K562 (cell line): ENCODE measurements at regions not wholly inside any gene's neighbourhood (a gene's known extent, or its start where the extent isn't known, plus 50 kb on each side); places are given as distances from the start of the nearest gene placed in this dataset.

Experiments
- ATAC-seq: fragments of 200-7000 bp; cut with Tn5 transposase; 3 replicates; pipeline ENCODE4 v1.9.1; 2020; ENCODE audit warnings: moderate library complexity
- BruUV-seq: library from RNA; stranded (reverse); fragments of 400-500 nt; replicated peaks from 2 replicates; lab custom pipeline; 2021; lab: Mats Ljungman, UMichigan
- CTCF ChIA-PET: fragments of 300-600 bp; formaldehyde crosslinking; extraction: SDS; loops from one replicate; lab custom pipeline; 2021; ENCODE audit warnings: low intra/inter-chr PET ratio; lab: Yijun Ruan, JAX
- POLR2A ChIA-PET: fragments of 300-600, 350-650 bp; sonication (Branson Sonifier 250); formaldehyde crosslinking; extraction: SDS; loops from one replicate; lab custom pipeline; 2021; ENCODE audit warnings: antibody characterized with exemption, inconsistent platforms; lab: Yijun Ruan, JAX
- DNase-seq, 4 experiments: peaks; one replicate each; pipeline versions ENCODE4 v3.0.0 to v3.0.0-alpha.2; 2011 to 2018; ENCODE audit warnings: low spot score in 3 of 4, mixed read lengths in 3 of 4; ENCODE audit errors: extremely low read depth in 1 of 4
- FAIRE-seq: peaks from 2 replicates; lab custom pipeline; 2011; peaks lifted over from hg19 to GRCh38; lab: Jason Lieb, UNC
- H2AFZ ChIP-seq: 2 replicates; pipeline ENCODE4 v1.6.0; 2011; ENCODE audit warnings: low read depth, low read length, control low read depth, inconsistent platforms
- H3K27ac ChIP-seq: fragments of 200-600 bp; 3 replicates; pipeline ENCODE4 v1.8.0; 2011; ENCODE audit warnings: low read depth, mild to moderate bottlenecking, control low read depth, inconsistent platforms, low read length, moderate library complexity, mixed read lengths; ENCODE audit errors: extremely low read depth
- H3K27me3 ChIP-seq, 2 experiments: fragments of 300-600 bp in 1 of 2; 2 replicates in 1 of 2; 3 replicates in 1 of 2; pipeline versions ENCODE4 v1.6.0 to v1.8.0; 2011; ENCODE audit warnings: inconsistent platforms in 2 of 2, low read length in 2 of 2, mild to moderate bottlenecking in 1 of 2, mixed read lengths in 1 of 2, moderate library complexity in 1 of 2; ENCODE audit not compliant: control insufficient read depth in 2 of 2, insufficient read depth in 2 of 2
- H3K36me3 ChIP-seq: fragments of 300-600 bp; 3 replicates; pipeline ENCODE4 v1.8.0; 2011; ENCODE audit warnings: mild to moderate bottlenecking, low read length, inconsistent platforms; ENCODE audit not compliant: control insufficient read depth, insufficient read depth
- H3K4me1 ChIP-seq, 2 experiments: fragments of 200-600 bp in 1 of 2; replicated peaks in 1 of 2; 2 replicates in 1 of 2; 3 replicates in 1 of 2; pipeline versions ENCODE4 v1.5.1 to v1.8.0; 2011; ENCODE audit warnings: inconsistent platforms in 2 of 2, low read length in 2 of 2, mild to moderate bottlenecking in 1 of 2, mixed read lengths in 1 of 2, moderate library complexity in 1 of 2; ENCODE audit not compliant: control insufficient read depth in 2 of 2, insufficient read depth in 2 of 2
- H3K4me2 ChIP-seq: 2 replicates; pipeline ENCODE4 v1.6.1; 2011; ENCODE audit warnings: low read length, control low read depth, inconsistent platforms, mixed read lengths; ENCODE audit not compliant: insufficient read depth
- H3K4me3 ChIP-seq: fragments of 200-600 bp; sonication (generic), shearing (Covaris generic); 2 replicates; pipeline ENCODE4 v1.5.1; 2016; ENCODE audit warnings: control low read depth, inconsistent platforms
- H3K79me2 ChIP-seq: fragments of 200-600 bp; 3 replicates; pipeline ENCODE4 v1.8.0; 2011; ENCODE audit warnings: low read length, inconsistent platforms; ENCODE audit not compliant: control insufficient read depth, insufficient read depth
- H3K9ac ChIP-seq, 2 experiments: 2 replicates each; pipeline versions ENCODE4 v1.6.0 to v1.6.1; 2011; ENCODE audit warnings: low read depth in 2 of 2, low read length in 2 of 2, control low read depth in 1 of 2, inconsistent platforms in 1 of 2, mild to moderate bottlenecking in 1 of 2, mixed read lengths in 1 of 2; ENCODE audit not compliant: insufficient read depth in 1 of 2
- H3K9me1 ChIP-seq: one replicate; pipeline ENCODE4 v1.6.0; 2011; ENCODE audit warnings: inconsistent platforms, mild to moderate bottlenecking, low read length, moderate library complexity; ENCODE audit not compliant: control insufficient read depth, insufficient read depth
- H3K9me3 ChIP-seq: replicated peaks from 2 replicates; pipeline ENCODE4 v1.5.1; 2011; ENCODE audit warnings: low read depth, low read length, inconsistent platforms; ENCODE audit not compliant: control insufficient read depth, insufficient read depth
- H4K20me1 ChIP-seq: replicated peaks from 2 replicates; pipeline ENCODE4 v1.6.1; 2011; ENCODE audit warnings: low read length, inconsistent platforms, mixed read lengths; ENCODE audit not compliant: control insufficient read depth, insufficient read depth
- SAFB ChIP-seq: fragments of 200-400 bp; formaldehyde crosslinking; IDR thresholded peaks from 2 replicates; pipeline ENCODE4 v1.6.1; 2017; ENCODE audit warnings: low read depth, low read length, borderline replicate concordance
- SMAD3 ChIP-seq: fragments of 450-650 bp; formaldehyde crosslinking; conservative IDR thresholded peaks from 2 replicates; pipeline ENCODE4 v1.4.0; 2020; ENCODE audit warnings: mild to moderate bottlenecking
- ZBED1 ChIP-seq: IDR thresholded peaks from 2 replicates; pipeline ENCODE4 v1.6.1; 2014
- WGBS: fragments of 100-300 bp; shearing (Covaris generic); methylation state at CpG from one replicate; pipeline ENCODE4 v1.1.6; 2016; ENCODE audit warnings: low coverage, mixed read lengths; ENCODE audit not compliant: insufficient coverage; ENCODE audit errors: missing lambda C conversion rate; 5-methylcytosine and 5-hydroxymethylcytosine counted together
- in situ Hi-C: fragments of 300-500 bp; cut with MboI; formaldehyde crosslinking; loops from 4 replicates; pipeline ENCODE4 v1.15.0; 2018; ENCODE audit warnings: inconsistent platforms, mixed read lengths
- intact Hi-C: fragments of 100-400 bp; cut with micrococcal nuclease; formaldehyde crosslinking; loops from 2 replicates; pipeline ENCODE4 v1.14.2; 2022
- TF ChIP-seq, protein P1 (sequence below): fragments of 450-650 bp; IDR thresholded peaks from 2 replicates; pipeline ENCODE4 v1.6.1; 2016
- TF ChIP-seq, protein P2 (sequence below): fragments of 450-650 bp; IDR thresholded peaks from 2 replicates; pipeline ENCODE4 v1.6.1; 2014; ENCODE audit warnings: low read depth, mild to moderate bottlenecking, moderate library complexity, borderline replicate concordance
- TF ChIP-seq, protein P3 (sequence below): fragments of 250-450 bp; sonication (Bioruptor Pico); IDR thresholded peaks from 2 replicates; pipeline ENCODE4 v1.4.0; 2020; ENCODE audit warnings: borderline replicate concordance

DNA sequence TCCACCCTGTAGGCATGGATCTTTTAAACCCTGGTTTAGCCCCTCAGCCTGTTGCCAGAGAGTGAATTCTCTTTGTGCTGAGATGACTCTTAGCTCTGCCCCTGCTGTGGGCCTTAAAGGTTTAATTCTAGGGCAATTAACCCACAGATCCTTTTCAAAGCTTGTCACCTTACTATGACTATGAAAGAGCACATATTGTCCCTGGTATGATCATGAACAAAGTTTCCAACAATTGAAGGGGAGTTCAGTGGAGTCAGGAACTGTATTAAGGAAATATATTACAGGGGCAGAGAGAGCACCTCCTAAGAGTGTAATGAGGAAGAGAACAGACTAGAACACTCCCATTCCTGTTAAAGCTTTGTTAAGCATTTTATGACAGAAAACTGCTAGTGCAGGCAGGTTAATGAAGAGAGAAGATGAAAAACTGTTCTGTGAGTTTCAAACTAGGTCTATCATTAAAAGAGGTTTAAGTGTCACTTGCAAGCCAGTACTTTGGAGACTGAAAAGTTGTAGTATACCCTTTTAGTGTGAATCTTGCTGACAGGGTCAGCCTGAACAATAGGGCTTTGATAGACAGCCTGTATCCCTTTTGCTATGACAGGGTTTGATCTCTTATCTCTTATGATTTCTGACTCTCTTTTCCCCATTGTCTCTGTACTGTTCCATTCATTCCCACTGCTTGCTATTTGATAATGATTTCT is 104.2 kb upstream of the ELL2 start:
- in situ Hi-C loops (no loop called here), intact Hi-C loops (no loop called here)
- Histone ChIP-seq H3K9me3 (no peaks in the 10 kb centered on the region), H2AFZ (no peak overlapping the region), H3K79me2 (no peaks in the 10 kb centered on the region), H3K9ac (no peak overlapping the region), H3K36me3 (no peaks in the 10 kb centered on the region), H3K9me1 (no peaks in the 10 kb centered on the region), H3K4me1 (peaks cover 0 to 3% of the 10 kb centered on the region in 2 experiments; a peak in 1 of 5 replicates), H4K20me1 (no peaks in the 10 kb centered on the region), H3K4me3 (no peak overlapping the region), H3K27ac (no peak overlapping the region), H3K4me2 (no peak overlapping the region), H3K27me3 (no peaks in the 10 kb centered on the region)
- POLR2A ChIA-PET = interaction anchor here (1.4 to 1.9 kb wide), 2 partner anchors 9 to 12 kb away, joined by 5 to 8 read pairs; no protein-coding TSS in a partner anchor
- no peak for TF ChIP-seq SAFB
- TF ChIP-seq, protein P1, sequence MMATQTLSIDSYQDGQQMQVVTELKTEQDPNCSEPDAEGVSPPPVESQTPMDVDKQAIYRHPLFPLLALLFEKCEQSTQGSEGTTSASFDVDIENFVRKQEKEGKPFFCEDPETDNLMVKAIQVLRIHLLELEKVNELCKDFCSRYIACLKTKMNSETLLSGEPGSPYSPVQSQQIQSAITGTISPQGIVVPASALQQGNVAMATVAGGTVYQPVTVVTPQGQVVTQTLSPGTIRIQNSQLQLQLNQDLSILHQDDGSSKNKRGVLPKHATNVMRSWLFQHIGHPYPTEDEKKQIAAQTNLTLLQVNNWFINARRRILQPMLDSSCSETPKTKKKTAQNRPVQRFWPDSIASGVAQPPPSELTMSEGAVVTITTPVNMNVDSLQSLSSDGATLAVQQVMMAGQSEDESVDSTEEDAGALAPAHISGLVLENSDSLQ = peak; percentile 75
- BruUV-seq = no TSS peak
- CTCF ChIA-PET = no interaction called here
- DNase-seq = no peak
- FAIRE-seq = no peak
- no peak for ATAC-seq

DNA sequence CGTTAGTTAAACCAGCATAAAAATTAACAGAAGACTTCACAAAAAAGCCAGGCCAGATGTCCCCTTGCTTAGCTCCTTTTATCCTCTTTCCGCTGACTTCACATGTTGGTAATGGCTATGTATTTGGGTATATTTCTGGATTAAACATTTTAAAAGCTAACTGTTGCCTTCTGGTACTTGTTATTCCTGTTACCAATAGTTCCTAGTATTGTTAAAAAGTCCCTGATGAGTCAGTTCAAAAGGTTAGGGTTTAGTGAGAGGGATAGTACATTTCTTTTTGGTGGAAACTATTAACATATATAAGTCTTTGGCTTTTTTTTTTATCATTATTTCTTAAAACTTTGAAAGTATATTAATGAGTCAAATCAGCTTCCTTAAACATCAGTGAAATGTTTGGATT is 103.2 kb upstream of the ELL2 start:
- Histone ChIP-seq H3K4me2 (no peak overlapping the region), H2AFZ (no peak overlapping the region), H3K79me2 (no peaks in the 10 kb centered on the region), H4K20me1 (no peaks in the 10 kb centered on the region), H3K4me3 (no peak overlapping the region), H3K9ac (no peak overlapping the region), H3K9me3 (no peaks in the 10 kb centered on the region), H3K27me3 (no peaks in the 10 kb centered on the region), H3K27ac (no peak overlapping the region), H3K36me3 (no peaks in the 10 kb centered on the region), H3K4me1 (peaks cover 0 to 3% of the 10 kb centered on the region in 2 experiments; a peak in 1 of 5 replicates), H3K9me1 (no peaks in the 10 kb centered on the region)
- BruUV-seq = no TSS peak
- ChIA-PET POLR2A (interaction anchor here (1.9 kb wide), 1 partner anchor 10 kb away, joined by 5 read pairs; no protein-coding TSS in a partner anchor), CTCF (no interaction called here)
- FAIRE-seq = no peak
- TF ChIP-seq, protein P2, sequence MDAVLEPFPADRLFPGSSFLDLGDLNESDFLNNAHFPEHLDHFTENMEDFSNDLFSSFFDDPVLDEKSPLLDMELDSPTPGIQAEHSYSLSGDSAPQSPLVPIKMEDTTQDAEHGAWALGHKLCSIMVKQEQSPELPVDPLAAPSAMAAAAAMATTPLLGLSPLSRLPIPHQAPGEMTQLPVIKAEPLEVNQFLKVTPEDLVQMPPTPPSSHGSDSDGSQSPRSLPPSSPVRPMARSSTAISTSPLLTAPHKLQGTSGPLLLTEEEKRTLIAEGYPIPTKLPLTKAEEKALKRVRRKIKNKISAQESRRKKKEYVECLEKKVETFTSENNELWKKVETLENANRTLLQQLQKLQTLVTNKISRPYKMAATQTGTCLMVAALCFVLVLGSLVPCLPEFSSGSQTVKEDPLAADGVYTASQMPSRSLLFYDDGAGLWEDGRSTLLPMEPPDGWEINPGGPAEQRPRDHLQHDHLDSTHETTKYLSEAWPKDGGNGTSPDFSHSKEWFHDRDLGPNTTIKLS = no peak
- TF ChIP-seq ZBED1 = no peak
- TF ChIP-seq SMAD3 = no peak
- TF ChIP-seq, protein P3, sequence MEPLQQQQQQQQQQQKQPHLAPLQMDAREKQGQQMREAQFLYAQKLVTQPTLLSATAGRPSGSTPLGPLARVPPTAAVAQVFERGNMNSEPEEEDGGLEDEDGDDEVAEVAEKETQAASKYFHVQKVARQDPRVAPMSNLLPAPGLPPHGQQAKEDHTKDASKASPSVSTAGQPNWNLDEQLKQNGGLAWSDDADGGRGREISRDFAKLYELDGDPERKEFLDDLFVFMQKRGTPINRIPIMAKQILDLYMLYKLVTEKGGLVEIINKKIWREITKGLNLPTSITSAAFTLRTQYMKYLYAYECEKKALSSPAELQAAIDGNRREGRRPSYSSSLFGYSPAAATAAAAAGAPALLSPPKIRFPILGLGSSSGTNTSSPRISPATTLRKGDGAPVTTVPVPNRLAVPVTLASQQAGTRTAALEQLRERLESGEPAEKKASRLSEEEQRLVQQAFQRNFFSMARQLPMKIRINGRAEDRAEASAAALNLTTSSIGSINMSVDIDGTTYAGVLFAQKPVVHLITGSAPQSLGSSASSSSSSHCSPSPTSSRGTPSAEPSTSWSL (CRISPR knock-in tag) = no peak
- no peak for DNase-seq
- intact Hi-C loops (no loop called here), in situ Hi-C loops (no loop called here)
- 40% methylated on average over 2 of the region's 2 CpGs for WGBS
- no peak for ATAC-seq
